Left colon (tissue), 2 donors: ENCODE measurements at regions not wholly inside any gene's neighbourhood (a gene's known extent, or its start where the extent isn't known, plus 50 kb on each side); places are given as distances from the start of the nearest gene placed in this dataset.
"Not testable (repeated sequence)": the region's sequence is repeated elsewhere in the genome, so short reads cannot be mapped to it uniquely, and the experiment has no call there.

ENCODE experiments used
- ATAC-seq: fragments of 200-7000 bp; cut with Tn5 transposase; one replicate; pipeline ENCODE4 v1.9.1; 2020; ENCODE audit warnings: mild to moderate bottlenecking, moderate library complexity
- DNase-seq, 2 donors: peaks; one replicate each; pipeline ENCODE4 v3.0.0-alpha.2; 2020
- intact Hi-C, 2 donors: fragments of 100-400 bp; cut with DNase I in 1 of 2; cut with micrococcal nuclease in 1 of 2; formaldehyde crosslinking; loops; one replicate each; pipeline versions ENCODE4 v1.11.2 to v1.14.0; 2022; cut with DNase I, micrococcal nuclease
- donor health status: DM: no; HTN: no; CAD: no.
- donor health status: DM: yes; HTN: yes; CAD: no.

GRCh38 chr6:140026546-140026945, 652.1 kb upstream of the CITED2 start:
- DNase-seq = no peak
- no peak for ATAC-seq
- intact Hi-C loops = no loop called here

DNA sequence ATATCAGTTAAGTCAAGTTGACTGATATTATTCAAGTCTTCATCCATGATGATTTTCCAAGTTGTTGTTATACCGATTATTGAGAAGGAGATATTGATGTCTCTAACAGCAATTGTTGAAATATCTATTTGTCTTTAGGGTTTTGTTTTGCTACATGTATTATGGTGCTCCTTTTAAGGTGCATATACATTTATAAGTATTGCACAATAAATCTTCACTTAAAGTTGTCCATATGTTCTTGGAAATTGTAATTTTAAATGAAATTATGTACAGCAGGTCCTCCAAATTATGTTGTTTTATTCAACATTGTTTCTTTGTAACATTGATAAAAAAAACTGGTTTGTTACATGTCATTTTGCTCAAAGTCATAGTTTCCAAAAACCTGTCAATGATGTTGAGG, 650.7 kb upstream of the CITED2 start:
- no peak for ATAC-seq
- DNase-seq = no peak
- intact Hi-C loops = no loop called here

DNA sequence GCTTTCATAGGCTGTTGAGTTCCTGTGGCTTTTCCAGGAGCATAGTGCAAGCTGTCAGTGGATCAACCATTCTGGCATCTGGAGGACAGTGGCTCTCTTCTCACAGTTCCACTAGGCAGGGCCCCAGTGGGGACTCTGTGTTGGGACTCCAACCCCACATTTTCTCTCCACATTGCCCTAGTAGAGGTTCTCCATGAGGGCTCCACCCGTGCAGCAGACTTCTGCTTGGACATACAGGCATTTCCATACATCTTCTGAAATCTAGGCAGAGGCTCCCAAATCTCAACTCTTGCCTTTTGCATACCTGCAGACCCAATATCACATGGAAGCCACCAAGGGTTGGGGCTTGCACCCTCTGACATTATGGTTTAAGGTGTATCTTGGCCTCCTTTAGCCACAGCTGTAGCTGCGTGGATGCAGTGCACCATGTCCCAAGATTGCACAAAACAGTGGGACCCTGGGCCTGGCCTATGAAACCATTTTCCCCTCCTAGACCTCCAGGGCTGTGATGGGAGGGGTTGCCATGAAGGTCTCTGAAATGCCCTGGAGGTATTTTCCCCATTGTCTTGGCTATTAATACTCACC, 645.9 kb upstream of the CITED2 start:
- DNase-seq (no peak), ATAC-seq (no peak)
- intact Hi-C loops = no loop called here

- intact Hi-C loops = no loop called here
- no peak for DNase-seq
- no peak for ATAC-seq
Measured at GRCh38 chr6:140018588-140018987, 644.1 kb upstream of the CITED2 start.

DNA sequence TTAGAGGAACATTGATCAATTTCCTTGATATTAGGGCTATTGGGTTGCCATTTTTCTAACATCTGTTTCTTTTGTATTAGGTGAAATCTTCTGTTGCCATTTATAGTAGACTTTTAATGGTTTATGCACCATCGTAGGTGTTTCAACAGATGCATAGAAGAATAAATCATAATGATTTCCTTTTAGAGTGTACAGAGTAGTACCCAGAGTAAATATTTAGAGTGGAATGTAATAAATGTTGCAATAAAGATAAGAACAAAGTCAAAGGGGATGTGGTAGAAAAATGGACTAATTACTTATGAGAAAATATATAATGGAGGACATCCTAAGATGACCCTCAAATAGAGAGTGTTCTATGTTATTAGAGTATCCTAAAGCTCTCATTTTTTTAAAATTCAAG, 643.0 kb upstream of the CITED2 start:
- DNase-seq = no peak

DNA sequence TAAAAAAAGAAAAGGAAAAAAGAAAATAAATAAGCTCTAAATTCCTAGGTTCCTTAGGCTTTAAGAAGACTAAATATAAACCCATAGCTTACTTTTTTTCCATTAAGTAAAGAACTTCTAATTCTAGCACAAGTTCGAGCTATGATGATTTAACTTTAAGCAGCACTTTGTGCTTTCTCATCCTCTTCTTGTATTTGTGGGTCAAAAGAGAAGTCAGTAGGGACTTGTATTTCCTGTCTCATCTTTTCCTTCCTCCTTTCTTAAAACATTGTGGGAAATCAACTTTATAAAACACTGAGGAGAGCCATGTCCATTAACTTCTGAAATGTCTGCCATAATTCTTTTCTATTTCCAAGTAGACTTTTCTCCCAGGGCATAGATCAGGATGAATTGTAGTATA, 637.7 kb upstream of the CITED2 start:
- intact Hi-C loops = no loop called here
- DNase-seq (no peak), ATAC-seq (no peak)

More for the DNA sequence above, 643.0 kb upstream of the CITED2 start:
- intact Hi-C loops = no loop called here
- ATAC-seq = peak; percentile 79

GRCh38 chr6:140011537-140011936, 637.1 kb upstream of the CITED2 start:
- intact Hi-C loops = no loop called here
- no peak for ATAC-seq
- no peak for DNase-seq

DNA sequence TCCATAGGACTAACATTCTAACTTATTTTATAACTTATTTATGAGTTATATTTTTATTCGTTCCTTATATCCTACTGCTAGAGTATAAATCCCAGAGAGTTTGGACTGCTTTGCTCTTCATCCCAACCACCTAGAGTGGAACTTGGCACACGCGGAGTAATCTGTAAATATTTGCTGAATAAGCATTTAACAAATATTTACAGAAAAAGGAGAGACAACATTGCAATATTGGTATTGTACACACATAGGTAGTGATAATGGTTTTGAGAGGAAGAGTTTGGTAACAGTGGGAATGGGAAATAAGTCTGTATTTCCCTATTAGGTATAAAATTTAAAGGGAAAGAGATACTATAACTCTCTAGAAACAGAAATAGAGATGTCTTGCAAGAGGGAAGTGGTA, 634.8 kb upstream of the CITED2 start:
- intact Hi-C loops = no loop called here
- ATAC-seq (no peak), DNase-seq (no peak)

DNA sequence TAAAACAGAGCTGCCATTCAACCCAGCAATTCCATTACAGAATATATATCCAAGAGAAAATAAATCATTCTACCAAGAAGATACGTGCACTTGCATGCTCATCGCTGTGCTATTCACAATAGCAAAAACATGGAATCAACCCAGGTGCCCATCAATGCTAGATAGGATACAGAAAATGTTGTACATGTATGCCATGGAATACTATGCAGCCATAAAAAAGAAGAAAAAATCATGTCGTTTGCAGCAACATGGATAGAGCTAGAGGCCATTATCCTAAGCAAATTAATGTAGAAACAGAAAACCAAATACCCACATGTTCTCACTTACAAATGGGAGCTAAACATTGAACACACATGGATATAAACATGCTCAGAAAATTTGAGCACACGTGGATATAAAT, 633.1 kb upstream of the CITED2 start:
- intact Hi-C loops = no loop called here
- no peak for ATAC-seq
- no peak for DNase-seq

- DNase-seq (no peak), ATAC-seq (no peak)
- intact Hi-C loops = no loop called here
Measured at GRCh38 chr6:140003217-140003616, 628.8 kb upstream of the CITED2 start.

DNA sequence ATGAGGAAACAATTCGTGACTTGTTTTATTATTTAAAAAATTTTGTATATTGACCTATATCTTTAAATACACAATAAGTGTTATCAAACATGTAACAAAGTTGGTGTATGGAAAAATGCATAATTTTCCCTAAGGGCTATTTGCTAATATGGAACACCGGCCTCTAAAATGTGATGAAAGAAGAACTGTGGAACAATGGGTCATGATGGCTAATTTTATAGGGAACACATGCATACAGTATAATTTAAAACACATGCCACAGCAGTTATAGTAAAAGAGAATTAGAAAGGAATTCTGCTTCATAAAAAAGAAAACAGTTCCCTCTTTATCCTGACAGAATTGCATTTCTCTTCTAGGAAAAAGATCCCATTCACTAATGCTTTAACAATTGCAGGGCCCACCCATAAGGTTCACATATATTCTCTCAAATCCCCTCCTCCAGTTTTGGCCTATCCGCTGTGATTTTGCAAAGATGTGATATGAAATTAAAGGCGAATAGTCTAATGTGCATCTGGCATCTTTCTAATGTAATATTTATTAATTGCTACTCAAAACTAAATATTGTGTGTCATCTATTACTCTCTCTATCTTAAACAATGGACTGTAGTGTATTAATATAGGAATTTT, 628.1 kb upstream of the CITED2 start:
- ATAC-seq (no peak), DNase-seq (no peak)
- intact Hi-C loops = no loop called here

DNA sequence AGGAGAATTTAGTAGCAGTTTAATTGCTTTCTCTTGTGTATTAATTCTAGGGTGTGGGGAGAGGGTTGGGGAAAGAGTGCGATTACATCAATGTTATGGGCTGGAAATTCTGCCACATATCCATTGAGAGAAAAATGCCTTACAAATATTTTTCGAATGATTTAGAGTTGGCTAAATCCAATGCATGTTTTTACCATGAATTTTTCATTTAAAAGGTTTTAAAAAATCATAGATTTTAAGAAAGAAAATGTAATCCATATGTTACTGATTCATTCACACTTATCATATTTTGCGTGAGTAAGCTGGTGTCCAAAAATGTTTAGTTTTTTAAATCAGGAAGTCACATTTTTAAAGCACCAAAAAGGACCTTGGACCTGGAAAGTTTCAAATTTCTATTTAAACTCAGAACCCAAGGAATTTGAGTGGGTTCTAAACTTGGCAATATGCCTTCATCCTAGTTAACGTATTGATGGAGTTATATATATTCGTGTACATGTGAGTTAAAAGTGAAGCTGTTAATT, 627.4 kb upstream of the CITED2 start:
- intact Hi-C loops = no loop called here
- ATAC-seq (no peak), DNase-seq (no peak)

DNA sequence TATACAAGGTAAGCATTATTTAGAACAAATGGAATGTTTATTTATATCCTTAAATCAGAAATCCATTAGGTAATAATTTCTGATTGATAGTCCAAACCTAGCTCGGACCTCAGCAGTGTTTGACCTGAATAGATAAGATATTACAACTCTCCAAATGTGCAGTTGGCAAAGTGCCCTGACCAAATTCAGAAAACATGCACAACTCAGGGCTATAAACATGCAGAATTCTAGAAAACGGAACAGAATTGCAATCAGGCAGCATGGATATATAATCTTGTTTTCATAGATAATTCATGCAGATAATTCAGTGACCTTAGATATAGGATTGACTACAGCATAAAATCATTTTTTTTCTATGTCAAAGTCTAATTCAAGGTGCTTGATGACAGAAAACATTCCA, 626.6 kb upstream of the CITED2 start:
- intact Hi-C loops = no loop called here
- no peak for DNase-seq
- ATAC-seq = no peak

DNA sequence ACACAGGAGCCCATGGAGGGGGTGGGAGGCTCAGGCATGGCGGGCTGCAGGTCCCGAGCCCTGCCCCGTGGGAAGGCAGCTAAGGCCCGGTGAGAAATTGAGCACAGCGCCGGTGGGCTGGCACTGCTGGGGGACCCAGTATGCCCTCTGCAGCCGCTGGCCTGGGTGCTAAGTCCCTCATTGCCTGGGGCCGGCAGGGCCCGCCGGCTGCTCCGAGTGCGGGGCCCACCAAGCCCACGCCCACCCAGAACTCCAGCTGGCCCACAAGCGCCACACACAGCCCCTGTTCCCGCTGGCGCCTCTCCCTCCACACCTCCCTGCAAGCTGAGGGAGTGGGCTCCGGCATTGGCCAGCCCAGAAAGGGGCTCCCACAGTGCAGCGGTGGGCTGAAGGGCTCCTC, 625.2 kb upstream of the CITED2 start:
- ATAC-seq, DNase-seq, intact Hi-C loops: not testable (repeated sequence)

- ATAC-seq, intact Hi-C loops, DNase-seq: not testable (repeated sequence)
Measured at GRCh38 chr6:139998478-139998877, 624.0 kb upstream of the CITED2 start.

DNA sequence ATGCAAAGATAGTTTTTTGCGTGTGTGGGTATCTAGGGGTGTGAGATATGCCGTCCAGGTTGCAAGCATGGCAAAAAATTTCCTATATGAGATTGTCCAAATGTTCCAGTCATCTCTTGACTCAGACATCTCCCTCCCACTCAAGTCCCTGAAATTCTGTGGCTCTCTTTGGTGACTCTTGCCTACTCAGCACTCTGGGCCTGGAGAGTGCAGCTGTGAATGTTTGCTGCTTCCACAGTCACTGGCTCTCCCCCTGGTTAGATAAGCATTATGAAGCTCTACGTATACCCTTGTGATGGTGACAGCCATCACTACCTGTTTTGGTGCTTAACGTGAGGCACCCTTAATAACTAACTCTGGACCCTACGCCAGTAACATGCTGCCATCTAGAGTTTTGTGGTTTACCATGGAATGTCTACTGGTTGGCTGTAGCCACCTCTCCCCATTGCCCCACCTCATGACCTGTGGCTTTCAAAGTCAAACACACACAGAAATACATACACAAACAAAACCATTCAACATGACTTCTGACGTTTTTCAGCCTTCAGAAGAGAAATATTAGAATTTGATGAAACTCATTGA, 621.9 kb upstream of the CITED2 start:
- DNase-seq = no peak
- intact Hi-C loops = no loop called here
- peak; percentile 60 for ATAC-seq

- no peak for DNase-seq
- no peak for ATAC-seq
- intact Hi-C loops = no loop called here
Measured at GRCh38 chr6:139994998-139995397, 620.5 kb upstream of the CITED2 start.

DNA sequence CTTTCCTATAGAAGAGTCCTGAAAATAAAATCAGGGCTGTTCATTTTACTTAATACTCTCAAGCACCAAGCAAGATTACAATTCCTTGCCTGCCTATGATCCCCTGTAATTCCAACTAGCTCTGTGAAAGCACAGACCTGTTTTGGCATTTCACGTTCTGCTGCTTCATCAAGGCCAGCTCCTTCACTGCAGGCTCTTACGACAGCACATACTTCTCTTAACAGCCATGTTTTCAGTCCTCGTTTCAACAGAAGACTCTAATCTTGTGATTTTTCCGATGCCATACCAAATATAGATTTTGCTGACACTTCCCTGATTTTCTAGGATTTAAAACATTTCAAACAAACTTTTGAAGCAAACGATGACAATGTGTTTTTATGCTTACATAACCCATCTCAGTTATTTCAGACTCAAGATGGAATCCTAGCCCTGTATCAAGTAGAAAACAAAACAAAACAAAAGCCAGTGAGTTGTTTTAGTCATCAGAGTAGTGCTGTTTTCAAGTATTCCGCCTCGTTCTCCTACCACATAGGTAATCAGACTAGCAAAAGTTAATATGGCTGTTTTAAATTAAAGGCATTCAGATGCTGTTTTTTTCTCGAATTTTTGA, 616.5 kb upstream of the CITED2 start:
- intact Hi-C loops = no loop called here
- ATAC-seq (no peak), DNase-seq (no peak)

DNA sequence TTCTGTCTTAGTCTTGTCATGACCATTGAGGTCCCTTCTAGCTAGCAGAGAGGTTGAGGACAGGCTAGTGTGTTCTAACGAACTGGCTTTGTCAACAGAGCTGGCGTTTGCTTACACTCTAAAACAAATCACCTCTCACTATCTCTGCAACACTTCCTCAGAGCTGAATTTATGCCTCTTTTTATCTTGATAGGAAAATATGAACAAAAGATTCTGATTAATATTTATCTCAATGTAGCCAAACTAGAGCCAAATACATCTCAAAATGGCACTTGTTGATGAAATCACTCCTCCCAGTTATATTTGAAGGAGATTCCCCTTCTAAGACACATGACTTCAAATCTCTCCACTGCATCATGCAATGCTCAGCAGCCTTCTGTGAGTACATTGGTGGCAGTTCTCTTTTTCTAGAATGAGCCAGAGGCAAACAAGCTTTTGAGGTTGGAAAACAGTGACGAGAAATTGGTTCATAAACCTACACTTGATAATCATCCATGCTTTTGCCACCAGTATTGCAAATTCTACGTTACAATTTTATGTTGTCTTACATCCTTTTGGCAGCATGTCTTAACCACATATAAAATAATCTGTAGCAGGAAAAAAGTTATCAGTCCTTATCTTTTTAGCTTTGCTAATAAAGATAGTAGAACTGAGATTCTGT, 615.7 kb upstream of the CITED2 start:
- intact Hi-C loops = no loop called here
- ATAC-seq = no peak

DNA sequence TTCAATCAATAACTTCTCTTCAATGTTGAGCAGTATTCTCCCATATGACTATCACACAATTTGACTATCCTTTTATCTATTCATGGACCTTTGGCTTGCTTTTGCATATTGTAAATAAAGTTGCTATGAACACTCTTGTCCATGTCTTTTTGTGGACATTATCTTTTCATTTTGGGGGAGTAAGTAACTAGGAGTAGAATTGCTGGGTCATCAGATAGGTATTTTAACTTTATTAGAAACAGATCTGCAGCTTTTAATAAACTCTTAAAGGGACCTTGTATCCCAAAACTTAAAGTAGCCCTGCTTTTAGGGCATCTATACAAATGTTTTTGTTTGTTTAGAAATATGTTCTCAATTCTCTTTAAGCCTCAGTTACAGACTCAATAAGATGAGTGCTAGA, 614.2 kb upstream of the CITED2 start:
- intact Hi-C loops = no loop called here
- no peak for DNase-seq
- ATAC-seq = no peak

More for the DNA sequence above, 615.7 kb upstream of the CITED2 start:
- DNase-seq = no peak
